K562 (cell line): ENCODE measurements at regions not wholly inside any gene's neighbourhood (a gene's known extent, or its start where the extent isn't known, plus 50 kb on each side); places are given as distances from the start of the nearest gene placed in this dataset.

Experiments used
- ARNT ChIP-seq, 2 experiments: fragments of 450-650 bp; IDR thresholded peaks; 2 replicates each; pipeline ENCODE4 v1.6.1; 2016; ENCODE audit warnings: mild to moderate bottlenecking in 1 of 2
- BHLHE40 ChIP-seq: IDR thresholded peaks from 2 replicates; pipeline ENCODE4 v1.6.1; 2011; ENCODE audit warnings: low read length, improper control_type of control experiment
- CBFB ChIP-seq: sonication (generic); formaldehyde crosslinking; IDR thresholded peaks from 2 replicates; pipeline ENCODE4 v1.4.0; 2020; ENCODE audit warnings: mild to moderate bottlenecking, missing genetic modification reagents
- FOXJ2 ChIP-seq: fragments of 200-800 bp; sonication (Bioruptor generic); IDR thresholded peaks from 2 replicates; pipeline ENCODE4 v1.6.1; 2016; ENCODE audit warnings: missing genetic modification characterization, missing compliant biosample characterization
- HMGXB4 ChIP-seq: sonication (generic); formaldehyde crosslinking; IDR thresholded peaks from 2 replicates; pipeline ENCODE4 v1.8.1; 2023; ENCODE audit warnings: mild to moderate bottlenecking, missing genetic modification reagents
- SRSF7 ChIP-seq: fragments of 200-400 bp; formaldehyde crosslinking; optimal IDR thresholded peaks from 2 replicates; pipeline ENCODE3; 2017; ENCODE audit warnings: mild to moderate bottlenecking, low read depth, low read length
- TCFL5 ChIP-seq: fragments of 250-450 bp; sonication (Bioruptor Pico); conservative IDR thresholded peaks from 2 replicates; pipeline ENCODE4 v1.6.1; 2021; ENCODE audit warnings: mild to moderate bottlenecking, moderate library complexity, matching md5 sums
- ZNF764 ChIP-seq: fragments of 250-450 bp; sonication (Bioruptor Pico); IDR thresholded peaks from 2 replicates; pipeline ENCODE4 v1.4.0; 2020; ENCODE audit warnings: low read depth, mild to moderate bottlenecking, moderate library complexity
- TF ChIP-seq, protein P1 (sequence below): fragments of 200-600 bp; sonication (generic); IDR thresholded peaks from one replicate; pipeline ENCODE4 v1.6.1; 2012; ENCODE audit warnings: mild to moderate bottlenecking, low read depth, low read length, inconsistent platforms
- TF ChIP-seq, protein P2 (sequence below): fragments of 450-650 bp; conservative IDR thresholded peaks from 2 replicates; pipeline ENCODE4 v1.6.1; 2016; ENCODE audit warnings: missing genetic modification characterization, low read depth, mild to moderate bottlenecking, missing compliant biosample characterization, moderate library complexity

DNA sequence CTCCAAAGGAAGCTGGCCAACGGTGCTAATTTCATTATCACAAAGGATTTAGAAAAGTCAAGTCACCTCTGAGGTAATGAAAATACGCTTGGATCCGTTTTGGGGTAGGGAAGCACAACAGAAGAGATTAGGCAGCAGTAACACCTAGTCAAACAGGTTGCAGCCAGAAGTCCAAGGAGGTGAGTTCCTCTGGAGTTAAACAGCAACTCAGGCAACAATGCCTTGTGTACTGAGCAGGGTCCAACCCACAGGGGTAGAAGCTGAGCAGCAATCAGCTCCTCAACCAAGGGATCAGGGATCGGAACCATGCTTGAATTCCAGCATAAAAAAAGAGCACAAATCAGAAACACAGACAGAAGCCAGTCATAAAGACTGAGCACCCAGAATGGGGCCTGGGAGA, 88.1 kb upstream of the SPRED1 start (continued):
- TF ChIP-seq, protein P1, sequence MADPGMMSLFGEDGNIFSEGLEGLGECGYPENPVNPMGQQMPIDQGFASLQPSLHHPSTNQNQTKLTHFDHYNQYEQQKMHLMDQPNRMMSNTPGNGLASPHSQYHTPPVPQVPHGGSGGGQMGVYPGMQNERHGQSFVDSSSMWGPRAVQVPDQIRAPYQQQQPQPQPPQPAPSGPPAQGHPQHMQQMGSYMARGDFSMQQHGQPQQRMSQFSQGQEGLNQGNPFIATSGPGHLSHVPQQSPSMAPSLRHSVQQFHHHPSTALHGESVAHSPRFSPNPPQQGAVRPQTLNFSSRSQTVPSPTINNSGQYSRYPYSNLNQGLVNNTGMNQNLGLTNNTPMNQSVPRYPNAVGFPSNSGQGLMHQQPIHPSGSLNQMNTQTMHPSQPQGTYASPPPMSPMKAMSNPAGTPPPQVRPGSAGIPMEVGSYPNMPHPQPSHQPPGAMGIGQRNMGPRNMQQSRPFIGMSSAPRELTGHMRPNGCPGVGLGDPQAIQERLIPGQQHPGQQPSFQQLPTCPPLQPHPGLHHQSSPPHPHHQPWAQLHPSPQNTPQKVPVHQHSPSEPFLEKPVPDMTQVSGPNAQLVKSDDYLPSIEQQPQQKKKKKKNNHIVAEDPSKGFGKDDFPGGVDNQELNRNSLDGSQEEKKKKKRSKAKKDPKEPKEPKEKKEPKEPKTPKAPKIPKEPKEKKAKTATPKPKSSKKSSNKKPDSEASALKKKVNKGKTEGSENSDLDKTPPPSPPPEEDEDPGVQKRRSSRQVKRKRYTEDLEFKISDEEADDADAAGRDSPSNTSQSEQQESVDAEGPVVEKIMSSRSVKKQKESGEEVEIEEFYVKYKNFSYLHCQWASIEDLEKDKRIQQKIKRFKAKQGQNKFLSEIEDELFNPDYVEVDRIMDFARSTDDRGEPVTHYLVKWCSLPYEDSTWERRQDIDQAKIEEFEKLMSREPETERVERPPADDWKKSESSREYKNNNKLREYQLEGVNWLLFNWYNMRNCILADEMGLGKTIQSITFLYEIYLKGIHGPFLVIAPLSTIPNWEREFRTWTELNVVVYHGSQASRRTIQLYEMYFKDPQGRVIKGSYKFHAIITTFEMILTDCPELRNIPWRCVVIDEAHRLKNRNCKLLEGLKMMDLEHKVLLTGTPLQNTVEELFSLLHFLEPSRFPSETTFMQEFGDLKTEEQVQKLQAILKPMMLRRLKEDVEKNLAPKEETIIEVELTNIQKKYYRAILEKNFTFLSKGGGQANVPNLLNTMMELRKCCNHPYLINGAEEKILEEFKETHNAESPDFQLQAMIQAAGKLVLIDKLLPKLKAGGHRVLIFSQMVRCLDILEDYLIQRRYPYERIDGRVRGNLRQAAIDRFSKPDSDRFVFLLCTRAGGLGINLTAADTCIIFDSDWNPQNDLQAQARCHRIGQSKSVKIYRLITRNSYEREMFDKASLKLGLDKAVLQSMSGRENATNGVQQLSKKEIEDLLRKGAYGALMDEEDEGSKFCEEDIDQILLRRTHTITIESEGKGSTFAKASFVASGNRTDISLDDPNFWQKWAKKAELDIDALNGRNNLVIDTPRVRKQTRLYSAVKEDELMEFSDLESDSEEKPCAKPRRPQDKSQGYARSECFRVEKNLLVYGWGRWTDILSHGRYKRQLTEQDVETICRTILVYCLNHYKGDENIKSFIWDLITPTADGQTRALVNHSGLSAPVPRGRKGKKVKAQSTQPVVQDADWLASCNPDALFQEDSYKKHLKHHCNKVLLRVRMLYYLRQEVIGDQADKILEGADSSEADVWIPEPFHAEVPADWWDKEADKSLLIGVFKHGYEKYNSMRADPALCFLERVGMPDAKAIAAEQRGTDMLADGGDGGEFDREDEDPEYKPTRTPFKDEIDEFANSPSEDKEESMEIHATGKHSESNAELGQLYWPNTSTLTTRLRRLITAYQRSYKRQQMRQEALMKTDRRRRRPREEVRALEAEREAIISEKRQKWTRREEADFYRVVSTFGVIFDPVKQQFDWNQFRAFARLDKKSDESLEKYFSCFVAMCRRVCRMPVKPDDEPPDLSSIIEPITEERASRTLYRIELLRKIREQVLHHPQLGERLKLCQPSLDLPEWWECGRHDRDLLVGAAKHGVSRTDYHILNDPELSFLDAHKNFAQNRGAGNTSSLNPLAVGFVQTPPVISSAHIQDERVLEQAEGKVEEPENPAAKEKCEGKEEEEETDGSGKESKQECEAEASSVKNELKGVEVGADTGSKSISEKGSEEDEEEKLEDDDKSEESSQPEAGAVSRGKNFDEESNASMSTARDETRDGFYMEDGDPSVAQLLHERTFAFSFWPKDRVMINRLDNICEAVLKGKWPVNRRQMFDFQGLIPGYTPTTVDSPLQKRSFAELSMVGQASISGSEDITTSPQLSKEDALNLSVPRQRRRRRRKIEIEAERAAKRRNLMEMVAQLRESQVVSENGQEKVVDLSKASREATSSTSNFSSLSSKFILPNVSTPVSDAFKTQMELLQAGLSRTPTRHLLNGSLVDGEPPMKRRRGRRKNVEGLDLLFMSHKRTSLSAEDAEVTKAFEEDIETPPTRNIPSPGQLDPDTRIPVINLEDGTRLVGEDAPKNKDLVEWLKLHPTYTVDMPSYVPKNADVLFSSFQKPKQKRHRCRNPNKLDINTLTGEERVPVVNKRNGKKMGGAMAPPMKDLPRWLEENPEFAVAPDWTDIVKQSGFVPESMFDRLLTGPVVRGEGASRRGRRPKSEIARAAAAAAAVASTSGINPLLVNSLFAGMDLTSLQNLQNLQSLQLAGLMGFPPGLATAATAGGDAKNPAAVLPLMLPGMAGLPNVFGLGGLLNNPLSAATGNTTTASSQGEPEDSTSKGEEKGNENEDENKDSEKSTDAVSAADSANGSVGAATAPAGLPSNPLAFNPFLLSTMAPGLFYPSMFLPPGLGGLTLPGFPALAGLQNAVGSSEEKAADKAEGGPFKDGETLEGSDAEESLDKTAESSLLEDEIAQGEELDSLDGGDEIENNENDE = no peak
- TF ChIP-seq HMGXB4 = no peak
- no peak for TF ChIP-seq ZNF764
- TF ChIP-seq SRSF7 = no peak
- no peak for TF ChIP-seq FOXJ2
- TF ChIP-seq CBFB (CRISPR knock-in tag) = no peak
- TF ChIP-seq TCFL5 (CRISPR knock-in tag) = no peak
- TF ChIP-seq BHLHE40 = no peak
- TF ChIP-seq ARNT (IDR thresholded peaks at IDR 0.05) = no peak
- TF ChIP-seq, protein P2, sequence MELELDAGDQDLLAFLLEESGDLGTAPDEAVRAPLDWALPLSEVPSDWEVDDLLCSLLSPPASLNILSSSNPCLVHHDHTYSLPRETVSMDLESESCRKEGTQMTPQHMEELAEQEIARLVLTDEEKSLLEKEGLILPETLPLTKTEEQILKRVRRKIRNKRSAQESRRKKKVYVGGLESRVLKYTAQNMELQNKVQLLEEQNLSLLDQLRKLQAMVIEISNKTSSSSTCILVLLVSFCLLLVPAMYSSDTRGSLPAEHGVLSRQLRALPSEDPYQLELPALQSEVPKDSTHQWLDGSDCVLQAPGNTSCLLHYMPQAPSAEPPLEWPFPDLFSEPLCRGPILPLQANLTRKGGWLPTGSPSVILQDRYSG (tag) = no peak
